WTC11 (cell line): ENCODE measurements at regions not wholly inside any gene's neighbourhood (a gene's known extent, or its start where the extent isn't known, plus 50 kb on each side); places are given as distances from the start of the nearest gene placed in this dataset.

Source experiments
- CBFB ChIP-seq: sonication (generic); formaldehyde crosslinking; IDR thresholded peaks from 2 replicates; pipeline ENCODE4 v1.8.1; 2022; ENCODE audit warnings: mild to moderate bottlenecking, low read depth, missing genetic modification reagents
- CREB1 ChIP-seq: sonication (generic); formaldehyde crosslinking; IDR thresholded peaks from 2 replicates; pipeline ENCODE4 v1.8.0; 2023; ENCODE audit warnings: mild to moderate bottlenecking, missing genetic modification reagents
- FOXP4 ChIP-seq: sonication (generic); formaldehyde crosslinking; IDR thresholded peaks from 2 replicates; pipeline ENCODE4 v1.8.0; 2022; ENCODE audit warnings: mild to moderate bottlenecking, missing genetic modification reagents
- GABPB1 ChIP-seq: sonication (generic); formaldehyde crosslinking; IDR thresholded peaks from 2 replicates; pipeline ENCODE4 v1.8.1; 2023; ENCODE audit warnings: mild to moderate bottlenecking, missing genetic modification reagents
- MLX ChIP-seq: sonication (generic); formaldehyde crosslinking; IDR thresholded peaks from 2 replicates; pipeline ENCODE4 v1.8.1; 2023; ENCODE audit warnings: mild to moderate bottlenecking, missing genetic modification reagents, moderate library complexity
- NR1H2 ChIP-seq: sonication (generic); formaldehyde crosslinking; IDR thresholded peaks from 2 replicates; pipeline ENCODE4 v1.9.0; 2021; ENCODE audit warnings: mild to moderate bottlenecking, moderate library complexity, missing genetic modification reagents
- NR2C2 ChIP-seq: sonication (generic); formaldehyde crosslinking; IDR thresholded peaks from 2 replicates; pipeline ENCODE4 v1.8.0; 2022; ENCODE audit warnings: mild to moderate bottlenecking, missing genetic modification reagents
- SOX15 ChIP-seq: fragments of 250-450 bp; sonication (Bioruptor Pico); IDR thresholded peaks from 2 replicates; pipeline ENCODE4 v1.9.0; 2021; ENCODE audit warnings: mild to moderate bottlenecking
- TCF7 ChIP-seq: sonication (generic); formaldehyde crosslinking; IDR thresholded peaks from 2 replicates; pipeline ENCODE4 v1.8.0; 2022; ENCODE audit warnings: mild to moderate bottlenecking, low read depth, missing genetic modification reagents, moderate library complexity
- TEAD4 ChIP-seq: sonication (generic); formaldehyde crosslinking; IDR thresholded peaks from 2 replicates; pipeline ENCODE4 v1.8.0; 2022; ENCODE audit warnings: mild to moderate bottlenecking, missing genetic modification reagents
- ZNF263 ChIP-seq: sonication (generic); formaldehyde crosslinking; IDR thresholded peaks from 2 replicates; pipeline ENCODE4 v1.8.1; 2022; ENCODE audit warnings: low read depth, mild to moderate bottlenecking, moderate library complexity, missing genetic modification reagents
- TF ChIP-seq, protein P1 (sequence below): fragments of 200-600 bp; IDR thresholded peaks from 2 replicates; pipeline ENCODE4 v1.8.0; 2022; ENCODE audit warnings: antibody characterized with exemption
- TF ChIP-seq, protein P2 (sequence below): sonication (generic); formaldehyde crosslinking; IDR thresholded peaks from 2 replicates; pipeline ENCODE4 v1.8.1; 2022; ENCODE audit warnings: low read depth, missing genetic modification reagents, borderline replicate concordance

DNA sequence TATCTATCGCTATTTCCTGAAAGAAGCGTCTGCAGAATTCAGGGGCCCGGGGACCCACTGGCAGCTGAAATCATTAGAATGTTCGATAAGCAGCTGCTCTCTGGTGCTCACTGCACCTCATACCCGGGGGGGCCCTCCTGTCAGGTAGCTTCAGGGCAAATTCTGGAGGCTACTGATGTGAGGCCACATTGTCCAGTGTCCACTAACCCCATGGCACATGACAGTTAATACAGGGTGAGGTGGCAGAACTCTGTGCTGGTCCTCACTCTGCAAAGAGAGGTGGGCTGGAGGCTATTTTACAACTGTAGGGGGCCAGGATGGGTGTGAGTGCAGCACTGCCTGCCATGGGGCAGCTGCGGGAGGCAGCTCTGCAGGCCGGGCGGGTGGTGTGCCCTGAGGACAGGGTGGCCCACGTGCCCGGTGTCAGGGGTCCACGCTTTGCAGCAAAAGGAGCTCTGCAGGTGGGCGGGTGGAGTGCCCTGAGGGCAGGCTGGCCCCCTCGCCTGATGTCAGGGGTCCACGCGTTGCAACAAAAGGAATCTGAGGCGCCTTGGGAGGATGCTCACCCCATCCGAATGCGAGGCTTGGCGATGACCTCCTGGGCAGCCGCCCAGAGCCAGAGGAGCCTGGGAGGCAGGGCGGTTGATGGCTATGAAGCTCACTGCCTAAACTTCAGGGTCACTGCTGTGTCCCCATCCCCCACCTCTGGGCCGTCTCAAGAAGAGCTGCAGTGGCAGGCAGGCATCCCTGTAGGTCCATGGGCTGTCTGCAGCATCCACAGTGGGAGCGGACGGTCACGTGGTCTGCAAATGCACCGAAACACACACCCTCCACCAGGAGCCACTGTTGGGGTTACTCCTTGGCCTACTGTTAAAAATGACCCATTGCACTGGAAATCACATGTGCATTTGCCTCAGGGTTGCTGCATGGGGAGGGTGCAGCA is 207.0 kb upstream of the SALL3 start:
- TF ChIP-seq, protein P1, sequence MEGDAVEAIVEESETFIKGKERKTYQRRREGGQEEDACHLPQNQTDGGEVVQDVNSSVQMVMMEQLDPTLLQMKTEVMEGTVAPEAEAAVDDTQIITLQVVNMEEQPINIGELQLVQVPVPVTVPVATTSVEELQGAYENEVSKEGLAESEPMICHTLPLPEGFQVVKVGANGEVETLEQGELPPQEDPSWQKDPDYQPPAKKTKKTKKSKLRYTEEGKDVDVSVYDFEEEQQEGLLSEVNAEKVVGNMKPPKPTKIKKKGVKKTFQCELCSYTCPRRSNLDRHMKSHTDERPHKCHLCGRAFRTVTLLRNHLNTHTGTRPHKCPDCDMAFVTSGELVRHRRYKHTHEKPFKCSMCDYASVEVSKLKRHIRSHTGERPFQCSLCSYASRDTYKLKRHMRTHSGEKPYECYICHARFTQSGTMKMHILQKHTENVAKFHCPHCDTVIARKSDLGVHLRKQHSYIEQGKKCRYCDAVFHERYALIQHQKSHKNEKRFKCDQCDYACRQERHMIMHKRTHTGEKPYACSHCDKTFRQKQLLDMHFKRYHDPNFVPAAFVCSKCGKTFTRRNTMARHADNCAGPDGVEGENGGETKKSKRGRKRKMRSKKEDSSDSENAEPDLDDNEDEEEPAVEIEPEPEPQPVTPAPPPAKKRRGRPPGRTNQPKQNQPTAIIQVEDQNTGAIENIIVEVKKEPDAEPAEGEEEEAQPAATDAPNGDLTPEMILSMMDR: no peak
- TF ChIP-seq CREB1 (no peak), SOX15 (CRISPR knock-in tag) (no peak), GABPB1 (no peak), NR1H2 (CRISPR knock-in tag) (no peak), ZNF263 (CRISPR knock-in tag) (no peak), TEAD4 (CRISPR knock-in tag) (no peak), NR2C2 (no peak), TCF7 (CRISPR knock-in tag) (no peak), CBFB (CRISPR knock-in tag) (no peak), FOXP4 (CRISPR knock-in tag) (no peak), MLX (CRISPR knock-in tag) (no peak)
- TF ChIP-seq, protein P2, sequence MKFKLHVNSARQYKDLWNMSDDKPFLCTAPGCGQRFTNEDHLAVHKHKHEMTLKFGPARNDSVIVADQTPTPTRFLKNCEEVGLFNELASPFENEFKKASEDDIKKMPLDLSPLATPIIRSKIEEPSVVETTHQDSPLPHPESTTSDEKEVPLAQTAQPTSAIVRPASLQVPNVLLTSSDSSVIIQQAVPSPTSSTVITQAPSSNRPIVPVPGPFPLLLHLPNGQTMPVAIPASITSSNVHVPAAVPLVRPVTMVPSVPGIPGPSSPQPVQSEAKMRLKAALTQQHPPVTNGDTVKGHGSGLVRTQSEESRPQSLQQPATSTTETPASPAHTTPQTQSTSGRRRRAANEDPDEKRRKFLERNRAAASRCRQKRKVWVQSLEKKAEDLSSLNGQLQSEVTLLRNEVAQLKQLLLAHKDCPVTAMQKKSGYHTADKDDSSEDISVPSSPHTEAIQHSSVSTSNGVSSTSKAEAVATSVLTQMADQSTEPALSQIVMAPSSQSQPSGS (CRISPR knock-in tag): no peak
